ENCODE measurements at regions not wholly inside any gene's neighbourhood (a gene's known extent, or its start where the extent isn't known, plus 50 kb on each side); places are given as distances from the start of the nearest gene placed in this dataset.
A peak's percentile ranks its signal among the peaks of the same experiment; 100 is the strongest.

DNA sequence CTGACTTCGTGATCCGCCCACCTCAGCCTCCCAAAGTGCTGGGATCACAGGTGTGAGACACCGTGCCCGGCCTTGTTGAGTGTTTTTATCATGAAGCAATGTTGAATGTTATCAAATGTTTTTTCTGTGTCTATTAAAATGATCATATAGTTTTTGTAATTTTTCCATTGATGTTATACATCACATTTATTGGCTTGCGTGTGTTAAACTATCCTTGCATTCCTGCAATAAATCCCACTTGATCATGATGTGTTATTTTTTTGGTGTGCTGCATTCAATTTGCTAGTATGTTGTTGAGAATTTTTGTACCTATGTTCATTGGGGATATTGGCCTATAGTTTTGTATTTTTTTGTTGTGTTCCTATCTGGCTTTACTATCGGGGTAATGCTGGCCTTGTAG, 113.1 kb upstream of the PARD3B start:
- TF ChIP-seq, protein P1, sequence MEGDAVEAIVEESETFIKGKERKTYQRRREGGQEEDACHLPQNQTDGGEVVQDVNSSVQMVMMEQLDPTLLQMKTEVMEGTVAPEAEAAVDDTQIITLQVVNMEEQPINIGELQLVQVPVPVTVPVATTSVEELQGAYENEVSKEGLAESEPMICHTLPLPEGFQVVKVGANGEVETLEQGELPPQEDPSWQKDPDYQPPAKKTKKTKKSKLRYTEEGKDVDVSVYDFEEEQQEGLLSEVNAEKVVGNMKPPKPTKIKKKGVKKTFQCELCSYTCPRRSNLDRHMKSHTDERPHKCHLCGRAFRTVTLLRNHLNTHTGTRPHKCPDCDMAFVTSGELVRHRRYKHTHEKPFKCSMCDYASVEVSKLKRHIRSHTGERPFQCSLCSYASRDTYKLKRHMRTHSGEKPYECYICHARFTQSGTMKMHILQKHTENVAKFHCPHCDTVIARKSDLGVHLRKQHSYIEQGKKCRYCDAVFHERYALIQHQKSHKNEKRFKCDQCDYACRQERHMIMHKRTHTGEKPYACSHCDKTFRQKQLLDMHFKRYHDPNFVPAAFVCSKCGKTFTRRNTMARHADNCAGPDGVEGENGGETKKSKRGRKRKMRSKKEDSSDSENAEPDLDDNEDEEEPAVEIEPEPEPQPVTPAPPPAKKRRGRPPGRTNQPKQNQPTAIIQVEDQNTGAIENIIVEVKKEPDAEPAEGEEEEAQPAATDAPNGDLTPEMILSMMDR (conservative IDR thresholded peaks at IDR 0.05; ENCODE audit: low read depth, low read length), result no peak
- no peak for DNase-seq (ENCODE audit: low read depth)
- H3K4me3 ChIP-seq (ENCODE audit: low read length), result no peak overlapping the region

DNA sequence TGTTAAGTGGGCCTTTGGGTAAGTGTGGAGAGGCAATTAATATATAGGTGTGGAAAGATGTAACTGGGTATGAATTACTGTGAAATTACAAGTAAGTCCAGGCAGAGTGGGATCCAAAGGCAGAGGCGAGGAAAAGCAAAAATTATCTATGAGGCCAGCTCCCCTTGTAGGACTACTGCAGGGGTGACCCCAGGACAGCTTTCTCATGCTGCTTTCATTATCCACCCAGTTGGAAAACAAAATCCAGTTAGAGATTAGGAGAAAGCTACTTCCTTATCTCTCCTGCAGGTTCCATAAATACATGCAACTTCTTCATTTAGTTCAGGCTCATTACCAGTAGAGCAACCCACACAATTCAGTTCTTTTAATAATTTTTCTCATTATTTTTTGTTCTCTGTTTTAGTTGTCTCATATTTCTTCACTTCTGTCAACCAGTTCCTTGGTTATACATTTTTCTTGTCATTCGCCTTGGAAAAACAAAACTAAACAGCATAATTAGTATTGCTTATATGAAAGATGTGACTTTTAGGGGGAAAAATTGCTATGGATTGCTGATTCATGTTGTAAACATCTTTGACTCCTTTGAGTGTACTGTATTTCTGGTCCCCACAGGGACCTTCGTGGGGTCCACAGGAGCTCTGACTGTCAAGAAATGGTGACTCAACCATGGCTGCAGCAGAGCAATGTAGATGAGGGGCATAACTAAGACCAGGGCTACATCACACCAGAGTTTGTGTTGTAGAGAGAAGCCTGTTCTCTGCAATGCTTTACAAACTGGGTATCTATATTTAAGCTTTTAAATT, 110.4 kb upstream of the PARD3B start:
- TF ChIP-seq, protein P1 (conservative IDR thresholded peaks at IDR 0.05; ENCODE audit: low read depth, low read length), result no peak
- DNase-seq (ENCODE audit: low read depth), result no peak
- H3K4me3 ChIP-seq (ENCODE audit: low read length), result no peak overlapping the region

DNA sequence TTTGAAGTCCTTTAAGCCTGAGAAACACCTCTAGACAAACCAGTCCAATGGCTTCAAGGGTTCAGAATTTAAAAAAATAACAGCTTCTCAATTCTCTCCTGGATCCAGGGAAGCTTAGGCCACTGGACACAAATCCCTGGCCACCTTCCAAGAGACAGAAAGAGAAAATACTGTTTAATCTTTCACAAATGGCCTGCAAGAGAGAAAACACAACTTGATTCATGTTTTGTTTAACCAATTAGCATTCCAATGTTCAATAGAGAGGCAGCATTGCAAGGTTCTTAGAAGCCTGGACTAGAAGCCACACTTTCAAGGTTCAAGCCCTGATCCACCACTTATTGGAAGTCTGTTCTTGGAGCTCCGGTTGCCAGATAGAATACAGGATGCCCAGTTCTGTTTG, 109.0 kb upstream of the PARD3B start:
- TF ChIP-seq, protein P1 (conservative IDR thresholded peaks at IDR 0.05; ENCODE audit: low read depth, low read length), result no peak
- H3K4me3 ChIP-seq (ENCODE audit: low read length), result no peak overlapping the region
- DNase-seq (ENCODE audit: low read depth), result peak; percentile 41

DNA sequence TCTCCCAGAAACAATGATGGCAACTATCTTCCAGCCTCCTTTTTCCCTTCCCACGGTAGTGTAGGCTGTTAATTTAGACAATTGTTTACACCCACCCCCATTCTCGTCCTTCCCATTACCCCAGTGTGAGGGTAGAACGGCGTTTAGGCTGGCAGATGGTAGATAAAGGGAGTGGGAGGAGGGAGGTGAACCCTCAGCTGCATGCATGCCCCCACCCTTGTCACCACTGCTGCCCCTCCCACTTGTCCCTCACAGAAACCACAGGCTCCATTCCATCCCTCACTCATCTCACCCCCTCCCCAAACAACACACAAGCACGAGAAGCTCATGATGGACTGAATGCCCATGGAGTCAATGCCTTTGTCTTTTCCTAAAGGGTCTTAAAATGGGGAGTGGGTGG, 107.9 kb upstream of the PARD3B start:
- no peak for DNase-seq (ENCODE audit: low read depth)
- no peak overlapping the region for H3K4me3 ChIP-seq (ENCODE audit: low read length)
- TF ChIP-seq, protein P1 (conservative IDR thresholded peaks at IDR 0.05; ENCODE audit: low read depth, low read length), result no peak

DNA sequence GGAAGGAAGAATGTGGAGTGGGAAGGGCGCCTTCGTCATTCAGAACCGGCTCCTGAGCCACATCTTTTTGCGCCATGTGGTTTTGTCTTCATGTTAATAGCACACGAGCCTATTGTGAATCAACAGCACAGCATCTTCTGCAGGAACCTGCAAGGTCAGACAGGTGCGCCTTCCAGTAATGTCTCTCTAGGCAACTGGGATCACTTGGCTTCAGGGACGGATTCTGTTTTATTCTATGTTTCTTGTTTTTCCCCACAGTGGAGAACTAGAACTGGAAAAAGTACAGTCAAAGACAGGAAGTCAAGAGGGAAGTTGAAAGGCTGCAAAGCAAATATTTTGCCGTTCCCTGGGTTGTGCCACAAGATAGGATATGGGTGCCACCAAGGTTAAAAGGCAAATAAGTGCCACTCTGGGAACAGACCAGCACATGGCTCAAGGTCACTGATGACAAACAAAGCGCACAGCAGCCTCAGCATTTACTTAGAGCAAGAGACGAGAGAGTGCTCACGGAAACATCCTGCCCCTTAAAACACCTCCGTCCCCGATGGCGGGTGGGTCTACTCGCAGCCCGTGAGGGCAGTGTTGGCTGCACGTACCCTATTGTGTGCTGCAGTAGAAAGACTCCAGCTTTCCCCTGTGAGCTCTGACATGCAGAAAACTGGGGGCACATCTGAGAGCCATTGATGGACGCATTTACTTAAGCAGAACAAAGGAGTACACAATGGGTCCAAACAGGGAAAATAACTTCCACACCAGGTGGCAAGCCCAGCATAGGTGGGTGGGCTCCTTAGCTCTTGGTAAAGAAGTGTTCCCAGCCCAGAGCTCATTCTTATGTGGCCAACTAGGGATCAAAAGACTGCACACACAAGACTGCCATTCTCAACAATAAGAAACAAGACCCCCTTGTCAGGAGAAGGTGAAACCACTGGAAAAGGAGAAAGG, 107.2 kb upstream of the PARD3B start:
- H3K4me3 ChIP-seq (ENCODE audit: low read length), result no peak overlapping the region
- DNase-seq (ENCODE audit: low read depth), result no peak
- TF ChIP-seq, protein P1 (conservative IDR thresholded peaks at IDR 0.05; ENCODE audit: low read depth, low read length), result no peak

DNA sequence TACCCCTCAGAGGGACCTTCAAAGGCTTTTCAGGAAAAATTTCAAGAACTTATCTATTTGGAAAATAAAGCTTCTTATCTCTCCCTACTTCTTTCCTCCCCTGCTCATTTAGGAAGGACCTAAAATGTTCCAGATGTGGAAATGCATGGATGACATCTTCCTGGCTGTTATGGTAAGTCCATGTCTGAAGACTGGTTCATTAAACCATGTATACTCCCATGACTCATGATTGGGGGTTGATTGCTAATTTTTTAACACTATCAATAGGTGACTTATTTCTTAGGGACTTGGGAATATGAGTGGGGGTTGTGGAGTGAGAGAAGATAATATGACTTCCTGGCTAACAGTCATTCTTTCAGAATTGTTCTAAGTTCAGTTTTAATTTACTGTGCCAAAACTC, 104.0 kb upstream of the PARD3B start:
- no peak for DNase-seq (ENCODE audit: low read depth)
- TF ChIP-seq, protein P1 (conservative IDR thresholded peaks at IDR 0.05; ENCODE audit: low read depth, low read length), result no peak
- no peak overlapping the region for H3K4me3 ChIP-seq (ENCODE audit: low read length)

All from retinal pigment epithelial cell (primary cell).